ENCODE measurements at regions not wholly inside any gene's neighbourhood (a gene's known extent, or its start where the extent isn't known, plus 50 kb on each side); places are given as distances from the start of the nearest gene placed in this dataset.

DNA sequence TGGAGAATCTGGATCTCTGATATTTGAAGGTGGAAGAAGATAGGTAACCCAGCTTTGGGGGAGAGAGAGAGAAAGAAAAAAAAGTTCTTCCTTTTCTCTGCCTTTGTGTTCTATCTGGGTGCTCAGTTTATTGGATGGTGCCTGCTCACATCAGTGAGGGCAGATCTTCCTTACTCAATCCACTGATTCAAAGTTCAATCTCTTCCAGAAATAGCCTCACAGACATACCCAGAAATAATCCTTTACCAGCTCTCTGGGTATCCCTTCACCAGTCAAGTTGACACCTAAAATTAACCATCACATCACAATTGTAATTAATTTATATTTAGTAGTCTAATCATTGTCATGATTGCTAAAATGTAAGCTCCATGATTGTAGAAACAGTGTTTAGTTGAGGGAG is 189.1 kb downstream of the EPM2A start:
- TF ChIP-seq, protein P1, sequence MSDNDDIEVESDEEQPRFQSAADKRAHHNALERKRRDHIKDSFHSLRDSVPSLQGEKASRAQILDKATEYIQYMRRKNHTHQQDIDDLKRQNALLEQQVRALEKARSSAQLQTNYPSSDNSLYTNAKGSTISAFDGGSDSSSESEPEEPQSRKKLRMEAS (CRISPR knock-in tag; IDR thresholded peaks at IDR 0.05): no peak
- no peak for TF ChIP-seq ZNF317 (CRISPR knock-in tag; IDR thresholded peaks at IDR 0.05; ENCODE audit: borderline replicate concordance, low read depth)
- TF ChIP-seq SP1 (CRISPR knock-in tag; conservative IDR thresholded peaks at IDR 0.05): no peak
- TF ChIP-seq FOXK1 (CRISPR knock-in tag; IDR thresholded peaks at IDR 0.05): no peak
- TF ChIP-seq, protein P2, sequence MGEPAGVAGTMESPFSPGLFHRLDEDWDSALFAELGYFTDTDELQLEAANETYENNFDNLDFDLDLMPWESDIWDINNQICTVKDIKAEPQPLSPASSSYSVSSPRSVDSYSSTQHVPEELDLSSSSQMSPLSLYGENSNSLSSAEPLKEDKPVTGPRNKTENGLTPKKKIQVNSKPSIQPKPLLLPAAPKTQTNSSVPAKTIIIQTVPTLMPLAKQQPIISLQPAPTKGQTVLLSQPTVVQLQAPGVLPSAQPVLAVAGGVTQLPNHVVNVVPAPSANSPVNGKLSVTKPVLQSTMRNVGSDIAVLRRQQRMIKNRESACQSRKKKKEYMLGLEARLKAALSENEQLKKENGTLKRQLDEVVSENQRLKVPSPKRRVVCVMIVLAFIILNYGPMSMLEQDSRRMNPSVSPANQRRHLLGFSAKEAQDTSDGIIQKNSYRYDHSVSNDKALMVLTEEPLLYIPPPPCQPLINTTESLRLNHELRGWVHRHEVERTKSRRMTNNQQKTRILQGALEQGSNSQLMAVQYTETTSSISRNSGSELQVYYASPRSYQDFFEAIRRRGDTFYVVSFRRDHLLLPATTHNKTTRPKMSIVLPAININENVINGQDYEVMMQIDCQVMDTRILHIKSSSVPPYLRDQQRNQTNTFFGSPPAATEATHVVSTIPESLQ (CRISPR knock-in tag; IDR thresholded peaks at IDR 0.05): no peak
- TF ChIP-seq, protein P3, sequence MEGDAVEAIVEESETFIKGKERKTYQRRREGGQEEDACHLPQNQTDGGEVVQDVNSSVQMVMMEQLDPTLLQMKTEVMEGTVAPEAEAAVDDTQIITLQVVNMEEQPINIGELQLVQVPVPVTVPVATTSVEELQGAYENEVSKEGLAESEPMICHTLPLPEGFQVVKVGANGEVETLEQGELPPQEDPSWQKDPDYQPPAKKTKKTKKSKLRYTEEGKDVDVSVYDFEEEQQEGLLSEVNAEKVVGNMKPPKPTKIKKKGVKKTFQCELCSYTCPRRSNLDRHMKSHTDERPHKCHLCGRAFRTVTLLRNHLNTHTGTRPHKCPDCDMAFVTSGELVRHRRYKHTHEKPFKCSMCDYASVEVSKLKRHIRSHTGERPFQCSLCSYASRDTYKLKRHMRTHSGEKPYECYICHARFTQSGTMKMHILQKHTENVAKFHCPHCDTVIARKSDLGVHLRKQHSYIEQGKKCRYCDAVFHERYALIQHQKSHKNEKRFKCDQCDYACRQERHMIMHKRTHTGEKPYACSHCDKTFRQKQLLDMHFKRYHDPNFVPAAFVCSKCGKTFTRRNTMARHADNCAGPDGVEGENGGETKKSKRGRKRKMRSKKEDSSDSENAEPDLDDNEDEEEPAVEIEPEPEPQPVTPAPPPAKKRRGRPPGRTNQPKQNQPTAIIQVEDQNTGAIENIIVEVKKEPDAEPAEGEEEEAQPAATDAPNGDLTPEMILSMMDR (IDR thresholded peaks at IDR 0.05): no peak

All from WTC11 (cell line).